Stimulated activated CD8-positive, alpha-beta memory T cell treated with anti-CD3 and anti-CD28 coated beads, Interleukin-12 subunit alpha, Interleukin-12 subunit beta, amount 100 ng/mL, for 1 hour (primary cell): ENCODE measurements at regions not wholly inside any gene's neighbourhood (a gene's known extent, or its start where the extent isn't known, plus 50 kb on each side); places are given as distances from the start of the nearest gene placed in this dataset.
"Not testable (repeated sequence)": the region's sequence is repeated elsewhere in the genome, so short reads cannot be mapped to it uniquely, and the experiment has no call there.

Experiments used
- DNase-seq: peaks from one replicate; pipeline ENCODE4 v3.0.0-alpha.2; 2020; ENCODE audit warnings: low read depth

DNA sequence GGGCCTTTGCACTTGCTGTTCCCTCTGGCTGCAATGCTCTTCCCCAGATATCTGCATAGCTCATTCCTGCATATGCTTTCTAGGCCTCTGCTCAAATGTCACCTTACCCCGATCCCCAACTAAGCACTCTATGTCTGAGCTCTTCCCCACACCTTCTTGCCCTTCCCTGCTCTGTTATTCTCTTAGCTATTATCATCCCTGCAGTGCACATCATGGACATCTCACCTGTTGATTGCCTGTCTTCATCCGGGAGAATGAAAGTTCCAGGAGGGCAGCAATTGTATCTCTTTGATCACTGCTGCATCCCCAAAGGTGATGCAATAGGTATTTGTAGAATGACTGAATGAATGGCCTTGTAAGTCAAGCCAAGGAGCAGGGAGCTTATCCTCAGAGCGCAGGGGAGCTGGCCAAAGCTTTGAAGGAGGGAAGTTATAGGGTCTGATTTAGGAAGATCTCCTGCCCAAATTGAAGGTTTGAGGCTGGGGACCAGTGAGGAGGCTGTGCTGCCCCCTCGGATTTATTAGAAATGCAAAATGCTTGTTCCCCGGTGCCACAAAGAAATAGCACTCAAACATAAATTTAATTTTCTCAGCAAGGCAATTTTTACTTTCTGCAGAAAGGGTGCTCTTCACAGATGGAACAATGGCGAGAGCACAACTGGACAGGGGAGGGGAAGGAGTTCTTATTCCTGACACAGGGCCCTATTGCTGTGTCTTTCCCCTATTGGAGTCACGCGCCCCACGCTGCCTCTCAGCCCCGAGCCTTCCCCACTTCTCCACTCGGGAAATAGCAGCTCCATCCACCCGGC lies 631.1 kb downstream of the MATN1 start:
- no peak for DNase-seq

DNA sequence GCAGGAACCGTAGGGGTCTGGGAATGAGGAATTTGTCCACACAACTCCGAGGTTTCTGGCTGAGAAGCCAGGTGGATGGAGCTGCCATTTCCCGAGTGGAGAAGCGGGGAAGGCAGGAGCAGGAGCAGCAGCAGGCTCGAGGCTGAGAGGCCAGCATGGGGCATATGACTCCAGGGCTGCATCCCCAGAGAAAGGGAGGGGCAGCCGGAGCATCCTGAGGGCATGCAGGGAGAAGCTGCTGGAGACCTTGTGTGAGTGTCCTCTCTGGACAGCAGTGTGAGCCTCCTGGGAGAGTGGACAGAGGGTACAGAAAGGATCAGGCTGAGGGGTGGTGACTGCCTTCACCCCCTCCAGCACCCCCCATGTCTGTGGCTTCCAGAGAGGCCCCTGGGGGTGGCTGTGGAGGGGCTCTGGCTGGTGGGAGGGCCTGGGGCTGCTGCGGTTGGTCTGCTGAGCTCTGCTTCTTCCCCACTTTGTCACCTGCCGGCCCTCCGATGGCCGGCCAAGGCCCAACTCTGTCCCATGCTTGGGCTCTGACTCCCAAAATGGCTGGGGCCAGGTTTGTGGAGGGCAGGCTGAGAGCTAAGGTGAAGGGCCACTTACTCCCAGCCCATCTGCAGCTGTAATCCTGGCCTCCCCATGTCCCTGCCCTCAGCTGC lies 633.1 kb downstream of the MATN1 start:
- DNase-seq, result no peak

GRCh38 chr1:30089024-30089430 lies 634.4 kb downstream of the MATN1 start:
- DNase-seq, result no peak

- DNase-seq, result no peak
Observed at GRCh38 chr1:30088594-30088993, 634.8 kb downstream of the MATN1 start.

GRCh38 chr1:30087465-30087864 lies 635.9 kb downstream of the MATN1 start:
- DNase-seq, result no peak

GRCh38 chr1:30085811-30086770 lies 637.3 kb downstream of the MATN1 start:
- DNase-seq, result no peak

GRCh38 chr1:30084909-30085571 lies 638.3 kb downstream of the MATN1 start:
- DNase-seq, result no peak

- DNase-seq, result no peak
Observed at GRCh38 chr1:30083800-30084464, 639.5 kb downstream of the MATN1 start.

DNA sequence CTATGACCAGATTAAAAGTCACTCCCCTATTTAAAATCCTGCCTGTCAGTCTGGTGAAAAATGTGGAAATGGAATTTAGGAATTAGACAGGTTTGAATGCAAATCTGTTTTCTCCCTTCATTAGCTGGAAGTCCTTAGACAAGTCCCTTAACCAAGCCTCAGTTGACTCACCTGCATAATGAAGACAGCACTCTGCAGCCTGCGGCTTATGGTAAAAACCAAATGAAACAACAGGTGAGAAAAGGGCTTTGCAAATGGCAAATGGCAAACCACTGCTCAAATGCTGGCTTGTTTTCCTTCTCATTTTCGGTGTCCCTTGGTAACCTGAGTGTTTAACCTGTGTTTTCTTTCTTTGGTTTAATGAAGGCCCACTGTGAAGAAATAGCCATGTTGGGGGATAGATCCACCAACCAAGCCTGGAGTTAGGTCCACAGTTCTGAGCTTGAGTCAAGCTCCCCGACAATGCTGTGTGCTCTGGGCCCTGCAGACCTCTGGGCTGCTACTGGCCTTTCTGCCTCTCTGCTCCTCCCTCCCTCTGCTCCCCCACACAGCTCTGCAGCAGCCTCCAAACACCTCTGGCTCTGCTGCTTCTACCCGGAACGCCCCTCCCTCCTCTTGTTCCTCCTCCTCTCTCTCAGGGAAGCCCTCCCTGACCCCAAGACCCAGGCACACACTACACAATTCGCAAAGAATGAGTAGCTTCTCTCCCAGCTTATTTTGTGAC lies 641.8 kb downstream of the MATN1 start:
- no peak for DNase-seq

DNA sequence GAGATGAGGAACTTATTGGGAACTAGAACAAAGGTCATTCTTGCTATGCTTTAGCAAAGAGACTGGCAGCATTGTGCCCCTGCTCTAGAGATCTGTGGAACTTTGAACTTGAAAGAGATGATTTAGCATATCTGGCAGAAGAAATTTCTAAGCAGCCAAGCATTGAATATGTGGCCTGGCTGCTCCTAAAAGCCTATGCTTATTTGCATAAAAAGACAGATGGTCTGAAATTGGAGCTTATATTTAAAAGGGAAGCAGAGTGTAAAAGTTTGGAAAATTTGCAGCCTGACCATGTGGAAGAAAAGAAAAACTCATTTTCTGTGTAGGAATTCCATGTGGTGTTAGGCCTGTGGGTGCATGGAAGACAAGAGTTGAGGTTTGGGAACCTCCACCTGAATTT lies 647.5 kb downstream of the MATN1 start:
- not testable (repeated sequence) for DNase-seq

DNA sequence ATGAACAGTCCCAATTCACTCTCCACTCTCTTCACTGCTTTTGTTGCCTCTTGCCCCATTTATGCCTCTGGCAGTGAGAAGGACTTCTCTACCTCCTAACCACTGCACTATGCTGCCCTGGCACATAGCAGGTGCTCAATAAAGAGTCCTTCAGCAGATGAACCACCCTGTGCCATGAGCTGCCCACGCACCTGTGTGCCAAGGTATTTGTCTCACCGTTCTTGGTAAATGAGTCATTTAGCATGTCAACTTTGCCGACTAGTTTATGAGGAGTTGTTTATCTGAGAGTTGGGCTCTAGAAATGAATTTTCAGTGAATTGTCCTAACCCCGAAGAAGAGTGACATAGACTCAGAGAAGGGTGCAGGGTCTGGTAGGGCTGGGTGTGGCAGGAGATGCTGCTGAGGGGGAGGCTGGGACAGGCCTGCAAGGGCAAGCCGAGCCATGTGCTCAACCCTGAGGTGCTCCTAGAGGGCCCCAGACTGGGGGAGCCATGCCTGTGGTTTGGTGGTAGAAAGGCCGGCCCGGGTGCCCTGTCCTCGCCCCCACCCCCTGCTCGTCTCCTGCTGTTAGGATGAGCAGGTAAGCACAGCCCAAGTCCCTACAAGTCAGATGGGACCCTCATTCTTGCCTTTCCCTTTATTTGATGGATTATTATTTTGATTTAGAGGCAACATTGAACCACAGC lies 654.5 kb downstream of the MATN1 start:
- no peak for DNase-seq

DNA sequence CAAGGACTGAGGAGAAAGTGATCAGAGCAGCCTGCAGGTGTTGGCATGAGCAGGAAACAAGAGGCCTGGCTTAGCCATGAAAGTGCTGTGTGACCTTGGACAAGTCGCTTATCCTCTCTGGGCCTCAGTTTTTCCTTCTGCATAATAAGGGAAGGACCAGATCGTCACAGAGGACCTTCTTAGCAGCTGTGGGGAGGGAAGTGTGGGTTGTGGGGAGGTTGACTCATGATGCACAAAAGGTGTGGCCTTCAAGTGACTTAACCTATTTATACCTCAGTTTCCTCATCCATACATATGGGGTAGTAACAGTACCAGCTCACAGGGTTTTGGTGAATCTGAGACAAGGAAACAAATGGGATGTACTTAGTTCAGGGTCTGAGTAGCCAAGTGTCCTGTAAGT lies 658.8 kb downstream of the MATN1 start:
- DNase-seq, result no peak

DNA sequence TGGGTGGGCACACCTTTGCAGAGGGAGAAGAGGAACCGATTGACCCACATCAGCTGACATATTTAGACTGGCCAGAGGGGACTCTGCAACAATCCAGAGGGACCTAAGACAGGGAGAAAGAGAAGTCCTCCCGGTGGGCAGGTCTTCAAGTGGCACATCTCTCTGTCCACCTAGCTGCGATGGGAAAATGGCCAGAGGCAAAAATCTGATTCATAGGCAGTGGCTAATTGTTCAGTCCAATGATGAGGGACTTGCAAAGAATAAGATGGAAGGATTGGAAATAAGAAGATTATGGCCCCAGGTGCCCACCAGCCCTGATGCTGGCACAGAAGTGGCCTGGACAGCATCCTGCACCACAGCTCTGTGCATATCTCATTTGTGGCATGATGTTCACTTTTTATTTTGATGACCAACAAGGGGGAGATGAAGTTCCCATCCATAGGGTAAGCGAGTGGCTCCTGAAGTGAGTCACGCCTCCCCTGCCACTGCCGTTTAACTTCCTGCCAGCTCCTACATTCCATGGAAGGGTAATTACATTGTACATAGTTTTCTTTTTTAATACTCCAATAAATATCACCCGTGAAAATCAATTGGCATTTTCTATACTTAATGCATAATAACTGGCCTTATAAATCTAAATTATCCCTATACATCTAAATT lies 659.6 kb downstream of the MATN1 start:
- no peak for DNase-seq

DNA sequence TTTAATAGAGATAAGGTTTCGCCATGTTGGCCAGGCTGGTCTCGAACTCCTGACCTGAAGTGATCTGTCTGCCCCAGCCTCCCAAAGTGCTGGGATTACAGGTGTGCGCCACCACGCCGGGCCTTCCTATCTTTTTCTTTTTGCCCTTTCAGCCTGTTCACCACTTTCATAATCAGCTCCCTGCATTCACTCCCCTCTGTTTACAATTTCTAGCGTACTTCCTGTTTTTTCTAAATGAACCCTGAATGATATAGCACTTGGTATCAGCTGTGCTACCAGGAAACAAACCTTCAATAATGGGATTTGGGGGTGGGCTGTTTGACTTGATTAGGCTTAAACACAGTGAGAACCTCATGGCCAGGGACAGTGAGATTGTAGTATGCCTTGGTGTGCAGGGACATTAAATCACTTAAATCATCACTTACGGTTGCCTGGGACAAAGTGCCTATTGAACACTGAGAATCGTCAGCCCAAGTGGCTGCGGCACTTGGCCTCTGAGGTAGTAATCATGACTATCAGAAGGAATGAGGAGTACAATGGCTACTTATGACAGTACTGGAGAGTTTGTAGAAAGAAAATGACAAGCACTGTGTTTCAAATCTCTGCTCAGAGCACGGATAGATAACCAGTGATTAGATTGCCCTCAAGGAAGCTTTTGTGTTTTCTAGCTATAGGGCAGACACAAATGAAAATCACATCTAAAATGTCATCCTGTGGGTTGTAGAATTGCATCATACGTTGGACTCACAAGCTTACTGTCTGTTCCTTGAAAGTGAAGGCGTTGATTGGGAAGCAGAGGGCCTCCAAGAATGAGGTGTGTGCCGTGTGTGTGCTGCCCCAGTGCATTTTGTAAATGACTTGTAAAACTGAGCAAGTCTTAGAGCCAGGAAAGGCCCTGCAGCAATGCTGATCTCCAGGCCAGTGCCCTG lies 661.8 kb downstream of the MATN1 start:
- no peak for DNase-seq

DNA sequence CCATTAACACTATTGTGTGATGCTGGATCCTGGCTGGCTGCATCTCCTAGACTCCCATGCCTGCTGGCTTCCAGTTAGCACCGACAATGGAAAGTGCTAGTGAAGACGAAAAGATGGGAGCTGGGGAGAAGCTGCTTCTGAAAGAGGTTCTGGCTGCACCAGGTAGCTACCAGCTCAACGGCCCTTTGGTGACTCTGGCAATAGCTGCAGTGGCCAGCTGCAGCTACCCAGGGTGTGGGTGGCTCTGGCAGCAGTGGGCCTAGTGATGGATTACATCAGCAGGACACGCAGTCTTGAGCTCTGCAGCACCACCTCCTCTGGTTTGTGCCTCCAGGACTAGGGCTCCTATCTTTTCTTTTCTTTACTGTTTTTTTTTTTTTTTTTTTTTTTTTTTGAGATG lies 662.6 kb downstream of the MATN1 start:
- DNase-seq, result no peak

DNA sequence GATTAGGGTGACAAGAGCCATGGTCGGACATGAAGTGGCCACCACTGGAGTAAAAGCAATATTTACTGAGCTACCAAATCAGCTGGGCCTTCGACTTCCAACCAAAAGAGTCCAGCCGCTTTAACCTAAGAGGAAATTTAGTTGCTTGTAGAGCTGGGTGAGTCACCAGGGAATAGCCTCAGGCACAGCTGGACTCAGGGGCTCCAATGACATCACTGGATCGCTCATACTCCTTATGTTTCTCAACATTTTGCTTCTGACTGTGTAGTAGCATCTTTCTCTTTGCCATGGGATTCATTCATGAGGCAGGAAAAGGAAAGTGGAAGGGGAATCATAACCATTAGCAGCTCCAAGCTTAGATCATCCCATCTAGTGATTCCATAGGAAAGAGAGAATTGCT lies 664.4 kb downstream of the MATN1 start:
- no peak for DNase-seq

DNA sequence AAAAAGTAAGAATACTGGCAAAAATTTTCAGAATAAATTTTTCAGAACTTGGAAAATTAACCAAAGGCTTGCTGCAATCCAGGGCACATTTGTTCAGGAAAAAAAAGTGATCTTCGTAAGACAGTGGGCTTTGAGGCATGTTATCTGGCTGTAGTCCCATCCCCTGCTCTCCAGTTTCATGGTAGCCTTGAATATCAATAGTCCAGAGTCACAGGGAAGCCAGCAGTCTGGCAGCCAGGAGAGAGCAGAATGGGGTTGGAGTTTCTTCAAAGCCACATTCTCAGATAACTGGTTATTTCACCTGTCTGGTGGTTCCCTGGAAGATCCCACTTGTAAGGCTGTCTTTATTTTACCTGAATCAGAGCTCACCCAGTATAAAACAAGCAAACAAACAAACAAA lies 669.3 kb downstream of the MATN1 start:
- no peak for DNase-seq

DNA sequence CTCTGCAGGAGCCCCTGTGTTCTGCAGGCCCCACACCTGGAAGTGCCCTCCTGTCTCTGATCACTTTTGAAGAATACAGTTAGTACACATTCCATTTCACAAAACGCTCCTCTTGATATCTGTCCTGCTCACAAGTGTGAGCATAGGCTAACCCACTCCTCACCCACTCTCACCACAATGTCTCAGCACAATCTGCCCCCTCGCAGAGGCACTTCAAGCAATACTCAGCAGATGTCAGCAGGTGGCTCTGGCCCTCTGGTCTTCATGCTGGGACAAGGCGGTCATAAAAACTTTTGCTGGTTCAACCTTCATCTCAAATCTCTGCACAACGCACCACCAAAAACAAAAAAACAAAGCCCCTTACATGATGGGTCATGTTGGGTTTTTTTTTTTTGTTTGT lies 671.2 kb downstream of the MATN1 start:
- DNase-seq, result no peak

- no peak for DNase-seq
Observed at GRCh38 chr1:30051777-30052176, 671.6 kb downstream of the MATN1 start.
